H9 (cell line): ENCODE measurements at regions not wholly inside any gene's neighbourhood (a gene's known extent, or its start where the extent isn't known, plus 50 kb on each side); places are given as distances from the start of the nearest gene placed in this dataset.

Experiments used
- DNase-seq: peaks from one replicate; pipeline ENCODE4 v3.0.0-alpha.2; 2017
- H2AFZ ChIP-seq: one replicate; pipeline ENCODE4 v1.6.1; 2013; ENCODE audit warnings: mild to moderate bottlenecking, low read length, control low read depth, moderate library complexity
- H2AK5ac ChIP-seq: 2 replicates; pipeline ENCODE4 v1.6.1; 2013; ENCODE audit warnings: low read length, control low read depth, mixed read lengths; ENCODE audit not compliant: insufficient read length
- H2BK120ac ChIP-seq: one replicate; pipeline ENCODE4 v1.6.1; 2013; ENCODE audit warnings: low read depth, mild to moderate bottlenecking, low read length, control low read depth, inconsistent platforms; ENCODE audit not compliant: poor library complexity, severe bottlenecking
- H2BK12ac ChIP-seq: 2 replicates; pipeline ENCODE4 v1.6.1; 2013; ENCODE audit warnings: low read length, control low read depth, mixed read lengths, low read depth; ENCODE audit not compliant: insufficient read length
- H2BK15ac ChIP-seq: 2 replicates; pipeline ENCODE4 v1.6.1; 2013; ENCODE audit warnings: low read depth, low read length, control low read depth
- H2BK20ac ChIP-seq: one replicate; pipeline ENCODE4 v1.6.1; 2013; ENCODE audit warnings: low read depth, mild to moderate bottlenecking, low read length, control low read depth, inconsistent platforms; ENCODE audit not compliant: poor library complexity, severe bottlenecking
- H2BK5ac ChIP-seq: 2 replicates; pipeline ENCODE4 v1.6.1; 2013; ENCODE audit warnings: low read length, control low read depth, mixed read lengths; ENCODE audit not compliant: insufficient read length
- H3K14ac ChIP-seq: 2 replicates; pipeline ENCODE4 v1.6.1; 2013; ENCODE audit warnings: low read length, control low read depth; ENCODE audit not compliant: insufficient read depth
- H3K18ac ChIP-seq: 2 replicates; pipeline ENCODE4 v1.6.1; 2013; ENCODE audit warnings: low read depth, mild to moderate bottlenecking, mixed read lengths, low read length, control low read depth; ENCODE audit not compliant: insufficient read length
- H3K23ac ChIP-seq: 2 replicates; pipeline ENCODE4 v1.6.1; 2013; ENCODE audit warnings: low read length, control low read depth, mixed read lengths, low read depth; ENCODE audit not compliant: insufficient read length
- H3K23me2 ChIP-seq: 2 replicates; pipeline ENCODE4 v1.6.1; 2013; ENCODE audit warnings: low read depth, mild to moderate bottlenecking, mixed read lengths, low read length, control low read depth; ENCODE audit not compliant: insufficient read length, poor library complexity, severe bottlenecking
- H3K27ac ChIP-seq: 2 replicates; pipeline ENCODE4 v1.5.1; 2013; ENCODE audit warnings: low read length, control low read depth, mixed read lengths, low read depth; ENCODE audit not compliant: insufficient read length
- H3K27me3 ChIP-seq: 2 replicates; pipeline ENCODE4 v1.6.1; 2013; ENCODE audit warnings: low read length, control low read depth, inconsistent platforms; ENCODE audit not compliant: insufficient read depth
- H3K4ac ChIP-seq: 2 replicates; pipeline ENCODE4 v1.6.1; 2013; ENCODE audit warnings: low read depth, mild to moderate bottlenecking, control low read depth, inconsistent platforms, low read length, moderate library complexity
- H3K4me1 ChIP-seq: 2 replicates; pipeline ENCODE4 v1.6.1; 2013; ENCODE audit warnings: low read length, control low read depth, inconsistent platforms; ENCODE audit not compliant: insufficient read depth
- H3K4me2 ChIP-seq: 2 replicates; pipeline ENCODE4 v1.6.1; 2013; ENCODE audit warnings: low read length, control low read depth, mixed read lengths; ENCODE audit not compliant: insufficient read length, insufficient read depth
- H3K56ac ChIP-seq: 2 replicates; pipeline ENCODE4 v1.6.1; 2013; ENCODE audit warnings: low read depth, mild to moderate bottlenecking, mixed read lengths, low read length, control low read depth; ENCODE audit not compliant: insufficient read length
- H3K79me1 ChIP-seq: 2 replicates; pipeline ENCODE4 v1.6.1; 2013; ENCODE audit warnings: low read depth, mild to moderate bottlenecking, moderate library complexity, low read length, control low read depth, inconsistent platforms; ENCODE audit not compliant: insufficient read depth, poor library complexity, severe bottlenecking
- H3K79me2 ChIP-seq: 2 replicates; pipeline ENCODE4 v1.6.1; 2013; ENCODE audit warnings: low read length, control low read depth, inconsistent platforms; ENCODE audit not compliant: insufficient read depth
- H3K9ac ChIP-seq: 2 replicates; pipeline ENCODE4 v1.6.1; 2013; ENCODE audit warnings: low read length, control low read depth, mixed read lengths; ENCODE audit not compliant: insufficient read length; ENCODE audit errors: extremely low read depth
- H3K9me3 ChIP-seq: one replicate; pipeline ENCODE4 v1.6.1; 2013; ENCODE audit warnings: low read depth, low read length, inconsistent platforms; ENCODE audit not compliant: control insufficient read depth
- H3T11ph ChIP-seq: one replicate; pipeline ENCODE4 v1.6.1; 2013; ENCODE audit warnings: mild to moderate bottlenecking, low read length, control low read depth, inconsistent platforms
- H4K20me1 ChIP-seq: one replicate; pipeline ENCODE4 v1.6.1; 2013; ENCODE audit not compliant: control insufficient read depth, insufficient read length, insufficient read depth
- H4K5ac ChIP-seq: 2 replicates; pipeline ENCODE4 v1.6.1; 2013; ENCODE audit warnings: low read depth, mild to moderate bottlenecking, mixed read lengths, low read length, control low read depth; ENCODE audit not compliant: insufficient read length
- H4K8ac ChIP-seq: replicated peaks from 2 replicates; pipeline ENCODE4 v1.6.1; 2013; ENCODE audit warnings: low read length, control low read depth, mixed read lengths, low read depth; ENCODE audit not compliant: insufficient read length
- H4K91ac ChIP-seq: 2 replicates; pipeline ENCODE4 v1.6.1; 2013; ENCODE audit warnings: low read depth, mild to moderate bottlenecking, moderate library complexity, mixed read lengths, low read length, control low read depth; ENCODE audit not compliant: insufficient read length
- H3K27ac Mint-ChIP-seq, 3 experiments: 2 replicates in 2 of 3; 3 replicates in 1 of 3; pipeline ENCODE4 v1.8.0; 2020 to 2021; ENCODE audit warnings: mixed read lengths in 3 of 3, mild to moderate bottlenecking in 1 of 3, moderate library complexity in 1 of 3
- H3K27me3 Mint-ChIP-seq: 2 replicates; pipeline ENCODE4 v1.8.0; 2021; ENCODE audit warnings: low read depth, mild to moderate bottlenecking, moderate library complexity, mixed read lengths
- H3K36me3 Mint-ChIP-seq, 3 experiments: 2 replicates in 2 of 3; 3 replicates in 1 of 3; pipeline ENCODE4 v1.8.0; 2020 to 2021; ENCODE audit warnings: low read depth in 3 of 3, mixed read lengths in 3 of 3; ENCODE audit not compliant: insufficient read depth in 1 of 3
- H3K4me1 Mint-ChIP-seq, 2 experiments: 2 replicates each; pipeline ENCODE4 v1.8.0; 2020; ENCODE audit warnings: mixed read lengths in 2 of 2
- H3K4me3 Mint-ChIP-seq, 2 experiments: 2 replicates in 1 of 2; 3 replicates in 1 of 2; pipeline ENCODE4 v1.8.0; 2020 to 2021; ENCODE audit warnings: mild to moderate bottlenecking in 2 of 2, mixed read lengths in 2 of 2, moderate library complexity in 1 of 2
- H3K9me3 Mint-ChIP-seq, 2 experiments: 2 replicates in 1 of 2; 3 replicates in 1 of 2; pipeline ENCODE4 v1.8.0; 2020; ENCODE audit warnings: mild to moderate bottlenecking in 2 of 2, mixed read lengths in 2 of 2, moderate library complexity in 1 of 2
- CTCF ChIP-seq: fragments of 200-600 bp; sonication (generic); conservative IDR thresholded peaks from 3 replicates; pipeline ENCODE4 v1.8.0; 2021; ENCODE audit warnings: antibody characterized with exemption, mild to moderate bottlenecking
- WGBS: extraction: QIAGEN DNeasy Blood & Tissue Kit; methylation state at CpG from one replicate; pipeline ENCODE4 v1.1.7; 2013; ENCODE audit warnings: missing lambda C conversion rate, low lambda C conversion rate, mixed read lengths; ENCODE audit not compliant: insufficient read length; ENCODE audit errors: extremely low coverage; 5-methylcytosine and 5-hydroxymethylcytosine counted together

- no peaks in the 10 kb centered on the region for H3K9me3 ChIP-seq
- WGBS, result no CpG with 5 or more reads among the region's 10 CpGs
These were observed 185.3 kb upstream of the LARGE1 start for GRCh38 chr22:34105461-34106062.

More at GRCh38 chr22:34105461-34106062, 185.3 kb upstream of the LARGE1 start:
- Histone ChIP-seq H2AK5ac (no peak overlapping the region), H3K27ac (no peak overlapping the region), H2BK20ac (no peak overlapping the region), H3T11ph (no peak overlapping the region), H3K14ac (no peak overlapping the region), H2AFZ (no peak overlapping the region), H2BK15ac (no peak overlapping the region), H4K8ac (no peak overlapping the region), H3K4me2 (peak overlapping the region; percentile 30), H2BK120ac (no peak overlapping the region), H4K20me1 (no peaks in the 10 kb centered on the region), H3K9ac (no peak overlapping the region), H3K18ac (no peak overlapping the region), H4K5ac (no peak overlapping the region), H3K23me2 (no peaks in the 10 kb centered on the region), H2BK12ac (no peak overlapping the region), H2BK5ac (no peak overlapping the region), H3K56ac (no peak overlapping the region), H3K4me1 (no peaks in the 10 kb centered on the region), H3K4ac (no peak overlapping the region), H4K91ac (no peak overlapping the region), H3K79me2 (no peaks in the 10 kb centered on the region; the same call in 1 of the 2 replicates), H3K27me3 (no peaks in the 10 kb centered on the region), H3K79me1 (no peaks in the 10 kb centered on the region), H3K23ac (no peak overlapping the region)
- Mint-ChIP-seq H3K27me3 (peaks cover 41% of the 10 kb centered on the region), H3K4me1 (peaks cover 11% of the 10 kb centered on the region in 2 experiments), H3K9me3 (no peaks in the 10 kb centered on the region; a peak in 1 of 5 replicates), H3K27ac (no peak overlapping the region), H3K4me3 (peak overlapping the region; percentile 9 to 22; a peak in 3 of 5 replicates), H3K36me3 (no peaks in the 10 kb centered on the region)
- peak; percentile 85 for DNase-seq
- peak; percentile 84 for TF ChIP-seq CTCF
